ENCODE measurements at regions not wholly inside any gene's neighbourhood (a gene's known extent, or its start where the extent isn't known, plus 50 kb on each side); places are given as distances from the start of the nearest gene placed in this dataset.

DNA sequence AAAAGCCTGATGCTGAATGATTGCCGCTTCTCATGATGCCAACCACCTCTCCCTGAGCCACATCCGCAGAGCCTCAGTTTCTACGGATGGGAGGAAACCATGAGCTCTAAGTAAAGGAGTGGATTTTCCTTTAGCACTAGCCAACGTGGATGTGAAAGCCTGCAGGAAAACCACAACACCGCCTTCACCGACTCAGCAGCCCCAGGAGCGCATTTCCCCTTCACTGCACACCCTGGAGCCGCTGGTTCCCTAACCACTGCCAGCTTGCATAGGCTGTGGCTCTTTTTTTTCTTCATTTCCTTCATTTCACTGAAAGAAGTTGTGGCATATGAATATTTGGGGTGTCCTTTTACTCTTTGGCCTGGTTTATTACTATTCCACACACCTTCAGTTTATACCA lies 50.5 kb upstream of the SSTR4 start:
- peaks cover 23% of the 10 kb centered on the region for H3K4me1 ChIP-seq
- H3K4me3 ChIP-seq: no peak overlapping the region
- intact Hi-C loops (cut with DNase I): no loop called here
- no peaks in the 10 kb centered on the region for H3K9me3 ChIP-seq
- H3K27me3 ChIP-seq (ENCODE audit: low read depth): no peaks in the 10 kb centered on the region
- TF ChIP-seq, protein P1, sequence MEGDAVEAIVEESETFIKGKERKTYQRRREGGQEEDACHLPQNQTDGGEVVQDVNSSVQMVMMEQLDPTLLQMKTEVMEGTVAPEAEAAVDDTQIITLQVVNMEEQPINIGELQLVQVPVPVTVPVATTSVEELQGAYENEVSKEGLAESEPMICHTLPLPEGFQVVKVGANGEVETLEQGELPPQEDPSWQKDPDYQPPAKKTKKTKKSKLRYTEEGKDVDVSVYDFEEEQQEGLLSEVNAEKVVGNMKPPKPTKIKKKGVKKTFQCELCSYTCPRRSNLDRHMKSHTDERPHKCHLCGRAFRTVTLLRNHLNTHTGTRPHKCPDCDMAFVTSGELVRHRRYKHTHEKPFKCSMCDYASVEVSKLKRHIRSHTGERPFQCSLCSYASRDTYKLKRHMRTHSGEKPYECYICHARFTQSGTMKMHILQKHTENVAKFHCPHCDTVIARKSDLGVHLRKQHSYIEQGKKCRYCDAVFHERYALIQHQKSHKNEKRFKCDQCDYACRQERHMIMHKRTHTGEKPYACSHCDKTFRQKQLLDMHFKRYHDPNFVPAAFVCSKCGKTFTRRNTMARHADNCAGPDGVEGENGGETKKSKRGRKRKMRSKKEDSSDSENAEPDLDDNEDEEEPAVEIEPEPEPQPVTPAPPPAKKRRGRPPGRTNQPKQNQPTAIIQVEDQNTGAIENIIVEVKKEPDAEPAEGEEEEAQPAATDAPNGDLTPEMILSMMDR (IDR thresholded peaks at IDR 0.05): no peak
- ATAC-seq (peak in 1 of 2 donors; percentile 36), DNase-seq (no peak)
- no peaks in the 10 kb centered on the region for H3K36me3 ChIP-seq
- H3K27ac ChIP-seq: peak overlapping the region; percentile 50

DNA sequence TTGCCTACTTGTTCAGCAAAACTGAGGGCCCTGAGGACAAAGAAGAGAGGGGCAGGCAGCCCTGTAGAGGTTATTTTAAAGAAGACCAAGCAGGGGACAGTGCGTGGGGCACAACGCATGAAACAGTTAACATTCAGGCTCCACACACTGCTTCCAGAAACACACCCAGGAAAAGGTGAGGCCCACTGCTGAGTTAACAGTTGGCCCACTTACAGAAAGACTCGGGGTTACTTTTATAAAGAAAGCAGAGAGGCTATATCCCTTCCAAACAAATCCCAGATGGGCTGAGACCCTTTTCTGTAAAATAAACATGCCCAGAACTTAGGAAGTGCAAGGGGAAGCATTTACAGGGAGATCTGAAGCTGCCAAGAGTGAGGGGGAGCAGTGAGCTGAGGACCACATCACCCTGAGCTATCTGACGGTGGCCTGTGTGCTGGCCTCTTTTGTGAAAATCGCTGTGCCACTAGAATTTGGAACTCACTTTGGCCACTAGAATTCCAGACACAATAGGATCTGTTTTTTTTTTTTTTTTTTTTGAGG lies 49.8 kb upstream of the SSTR4 start:
- peak overlapping the region; percentile 50 for H3K27ac ChIP-seq
- TF ChIP-seq, protein P1 (IDR thresholded peaks at IDR 0.05): no peak
- H3K36me3 ChIP-seq: no peaks in the 10 kb centered on the region
- DNase-seq (no peak), ATAC-seq (no peak)
- no peaks in the 10 kb centered on the region for H3K27me3 ChIP-seq (ENCODE audit: low read depth)
- no peaks in the 10 kb centered on the region for H3K9me3 ChIP-seq
- peaks cover 25% of the 10 kb centered on the region for H3K4me1 ChIP-seq
- H3K4me3 ChIP-seq: no peak overlapping the region
- intact Hi-C loops (cut with DNase I): no loop called here

Measured in lower lobe of right lung (tissue), 2 donors.